ENCODE measurements at regions not wholly inside any gene's neighbourhood (a gene's known extent, or its start where the extent isn't known, plus 50 kb on each side); places are given as distances from the start of the nearest gene placed in this dataset.

- Histone ChIP-seq H3K36me3 (no peaks in the 10 kb centered on the region), H3K4me3 (no peak overlapping the region), H3K9me3 (no peaks in the 10 kb centered on the region), H3K4me1 (no peaks in the 10 kb centered on the region), H3K27ac (no peak overlapping the region), H3K27me3 (no peaks in the 10 kb centered on the region)
- ATAC-seq (no peak), DNase-seq (no peak)
- no peak for TF ChIP-seq CTCF (IDR thresholded peaks at IDR 0.05)
- TF ChIP-seq POLR2A (IDR thresholded peaks at IDR 0.05): no peak
- 72% methylated on average over 5 of the region's 5 CpGs for WGBS (ENCODE audit: insufficient coverage, low coverage, low lambda C conversion rate, missing lambda C conversion rate)
- intact Hi-C loops (cut with DNase I): no loop called here
These were observed 770.0 kb downstream of the MED13L start for GRCh38 chr12:115507560-115507889.

- H3K9me3 ChIP-seq: no peaks in the 10 kb centered on the region
- TF ChIP-seq CTCF (IDR thresholded peaks at IDR 0.05) (no peak), POLR2A (IDR thresholded peaks at IDR 0.05) (no peak)
- ATAC-seq (no peak), DNase-seq (no peak)
- 77% methylated on average over 3 of the region's 5 CpGs for WGBS (ENCODE audit: insufficient coverage, low coverage, low lambda C conversion rate, missing lambda C conversion rate)
- H3K4me1 ChIP-seq: no peaks in the 10 kb centered on the region
- H3K27me3 ChIP-seq: no peaks in the 10 kb centered on the region
- H3K4me3 ChIP-seq: no peak overlapping the region
- intact Hi-C loops (cut with DNase I): no loop called here
- H3K27ac ChIP-seq: no peak overlapping the region
- H3K36me3 ChIP-seq: no peaks in the 10 kb centered on the region
These were observed 770.5 kb downstream of the MED13L start for GRCh38 chr12:115506822-115507559.

GRCh38 chr12:115504306-115505290, 772.9 kb downstream of the MED13L start:
- intact Hi-C loops (cut with DNase I): no loop called here
- TF ChIP-seq CTCF (IDR thresholded peaks at IDR 0.05) (no peak), POLR2A (IDR thresholded peaks at IDR 0.05) (no peak)
- Histone ChIP-seq H3K4me1 (no peaks in the 10 kb centered on the region), H3K27me3 (no peaks in the 10 kb centered on the region), H3K4me3 (no peak overlapping the region), H3K36me3 (no peaks in the 10 kb centered on the region), H3K27ac (no peak overlapping the region), H3K9me3 (no peaks in the 10 kb centered on the region)
- peak; percentile 41 to 52 (median 44) for ATAC-seq
- 50% methylated on average over 8 of the region's 16 CpGs for WGBS (ENCODE audit: insufficient coverage, low coverage, low lambda C conversion rate, missing lambda C conversion rate)
- no peak for DNase-seq

GRCh38 chr12:115500872-115501271, 776.6 kb downstream of the MED13L start:
- ATAC-seq: no peak
- H3K27ac ChIP-seq: no peak overlapping the region
- H3K36me3 ChIP-seq: no peaks in the 10 kb centered on the region
- no peaks in the 10 kb centered on the region for H3K9me3 ChIP-seq
- no peak for TF ChIP-seq POLR2A (IDR thresholded peaks at IDR 0.05)
- TF ChIP-seq CTCF (IDR thresholded peaks at IDR 0.05): no peak
- WGBS (ENCODE audit: insufficient coverage, low coverage, low lambda C conversion rate, missing lambda C conversion rate): 57% methylated on average over 4 of the region's 4 CpGs
- H3K4me1 ChIP-seq: no peaks in the 10 kb centered on the region
- no peaks in the 10 kb centered on the region for H3K27me3 ChIP-seq
- H3K4me3 ChIP-seq: no peak overlapping the region
- no peak for DNase-seq
- intact Hi-C loops (cut with DNase I): no loop called here
